Pons (tissue), 1 donor: ENCODE measurements at regions not wholly inside any gene's neighbourhood (a gene's known extent, or its start where the extent isn't known, plus 50 kb on each side); places are given as distances from the start of the nearest gene placed in this dataset.

Source experiments
- DNase-seq: peaks from one replicate; pipeline ENCODE4 v3.0.0-alpha.2; 2016; ENCODE audit warnings: low spot score

DNA sequence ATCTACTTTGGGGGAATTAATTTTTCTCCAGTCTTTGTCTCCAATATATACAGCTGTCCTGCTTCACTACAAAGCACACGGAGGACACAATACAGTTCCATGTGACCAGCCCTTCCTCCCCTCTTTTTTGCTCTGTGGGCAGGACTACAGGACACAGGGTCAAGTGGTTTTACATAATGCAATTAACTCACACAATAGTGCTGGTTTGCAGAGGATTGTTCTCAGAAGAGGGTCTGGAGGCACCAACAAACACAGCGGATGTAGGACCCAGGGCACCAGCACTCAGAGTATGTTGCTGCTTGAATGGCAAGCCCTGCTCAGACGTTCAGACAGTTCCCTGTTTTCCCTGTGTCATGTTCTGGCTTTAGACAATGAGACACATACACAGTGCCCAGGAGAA lies 52.0 kb upstream of the NPTX2 start:
- no peak for DNase-seq

- DNase-seq: no peak
Observed at GRCh38 chr7:98562871-98563495, 54.1 kb upstream of the NPTX2 start.

DNA sequence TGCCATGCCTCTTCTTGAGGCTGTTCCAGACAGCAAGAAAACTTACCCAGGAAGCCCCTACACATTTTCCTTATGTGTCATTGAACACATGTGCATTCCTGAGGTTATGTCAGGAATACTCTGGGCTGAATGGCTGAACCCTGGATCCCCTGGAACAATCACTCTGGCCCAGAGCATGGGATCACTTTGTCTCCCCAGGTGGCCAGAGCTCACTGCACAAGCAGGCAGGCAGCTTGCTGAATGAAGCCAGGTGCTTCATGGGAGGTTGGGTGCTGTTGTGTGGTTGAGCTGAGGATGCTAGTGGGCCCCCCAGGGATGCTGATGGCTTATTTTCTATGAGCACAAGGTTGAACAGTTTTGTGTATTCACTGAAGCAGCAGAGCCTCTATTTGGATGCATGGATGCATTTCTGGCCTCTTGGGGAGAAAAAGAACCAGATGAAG lies 54.7 kb upstream of the NPTX2 start:
- no peak for DNase-seq

GRCh38 chr7:98559958-98560357 lies 57.1 kb upstream of the NPTX2 start:
- DNase-seq: no peak

DNA sequence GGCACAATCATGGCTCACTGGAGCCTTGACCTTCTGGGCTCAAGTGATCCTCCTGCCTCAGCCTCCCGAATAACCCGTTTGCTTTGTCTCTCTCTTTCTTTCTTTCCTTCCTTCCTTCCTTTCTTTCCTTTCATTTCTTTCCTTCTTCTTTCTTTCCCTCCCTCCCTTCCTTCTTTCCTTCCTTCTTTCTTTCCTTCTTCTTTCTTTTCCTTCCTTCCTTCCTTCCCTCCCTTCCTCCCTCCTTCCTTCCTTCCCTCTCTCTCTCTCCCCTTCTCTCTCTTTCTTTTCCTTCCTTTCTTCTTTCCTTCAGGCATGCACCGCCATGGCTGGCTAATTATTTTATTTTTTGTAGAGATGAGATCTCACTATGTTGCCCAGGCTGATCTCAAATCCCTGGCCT lies 57.9 kb upstream of the NPTX2 start:
- DNase-seq: no peak

- no peak for DNase-seq
Observed at GRCh38 chr7:98557538-98558031, 59.5 kb upstream of the NPTX2 start.

- DNase-seq: no peak
Observed at GRCh38 chr7:98556288-98556687, 60.8 kb upstream of the NPTX2 start.

GRCh38 chr7:98555403-98555802 lies 61.7 kb upstream of the NPTX2 start:
- no peak for DNase-seq

- no peak for DNase-seq
Observed at GRCh38 chr7:98553666-98554065, 63.4 kb upstream of the NPTX2 start.

DNA sequence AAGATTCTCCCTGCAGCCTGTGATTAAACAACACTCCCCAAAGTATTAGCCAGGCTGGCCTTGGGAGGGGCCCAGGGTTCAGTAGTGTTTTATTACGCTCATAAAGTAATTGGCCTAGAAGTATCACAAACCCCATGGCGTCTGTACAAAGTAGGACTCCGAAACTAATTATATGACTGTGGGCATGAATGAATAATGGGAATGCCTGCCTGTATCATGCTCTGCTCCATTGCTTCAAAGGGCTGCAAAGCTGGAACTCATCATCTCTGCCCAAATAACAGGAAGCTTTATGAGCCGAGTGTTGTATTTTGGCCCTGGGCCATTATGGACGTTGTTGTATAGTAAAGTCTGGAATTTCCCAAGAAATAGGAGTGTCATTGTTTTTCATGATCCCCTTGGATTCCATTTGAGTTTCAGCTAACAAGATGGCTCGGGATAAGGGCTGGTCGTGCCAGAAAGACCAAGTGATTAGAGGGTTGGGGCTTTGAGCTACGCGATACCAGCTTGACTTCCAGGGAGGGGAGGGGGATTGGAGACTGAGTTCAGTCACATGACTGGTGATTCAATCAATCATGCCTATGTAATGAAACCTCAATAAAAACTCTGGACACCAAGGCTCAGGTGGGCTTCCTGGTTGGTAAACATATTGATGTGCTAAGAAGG lies 65.3 kb upstream of the NPTX2 start:
- DNase-seq: no peak

- DNase-seq: no peak
Observed at GRCh38 chr7:98548971-98549370, 68.1 kb upstream of the NPTX2 start.

GRCh38 chr7:98548370-98548769 lies 68.7 kb upstream of the NPTX2 start:
- DNase-seq: no peak

DNA sequence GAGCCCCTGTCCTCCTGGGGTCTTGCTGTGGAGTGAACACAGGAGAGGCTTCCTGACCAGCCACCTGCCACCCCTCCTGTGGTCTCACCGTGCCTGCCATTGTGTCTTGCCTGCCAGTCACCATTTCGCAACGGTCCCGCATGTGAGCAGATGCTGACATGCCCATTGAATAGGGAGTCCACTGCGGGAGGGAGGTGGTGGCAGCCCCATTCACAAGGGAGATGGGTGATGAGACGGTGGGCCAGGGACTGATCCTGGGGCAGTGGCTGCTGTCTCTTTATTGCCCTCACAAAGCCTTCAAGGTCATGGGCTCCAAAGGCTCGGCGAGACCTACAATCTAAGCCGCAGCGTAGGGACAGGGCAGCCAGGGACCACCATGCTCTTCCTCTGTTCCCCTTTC lies 76.0 kb upstream of the NPTX2 start:
- DNase-seq: no peak

DNA sequence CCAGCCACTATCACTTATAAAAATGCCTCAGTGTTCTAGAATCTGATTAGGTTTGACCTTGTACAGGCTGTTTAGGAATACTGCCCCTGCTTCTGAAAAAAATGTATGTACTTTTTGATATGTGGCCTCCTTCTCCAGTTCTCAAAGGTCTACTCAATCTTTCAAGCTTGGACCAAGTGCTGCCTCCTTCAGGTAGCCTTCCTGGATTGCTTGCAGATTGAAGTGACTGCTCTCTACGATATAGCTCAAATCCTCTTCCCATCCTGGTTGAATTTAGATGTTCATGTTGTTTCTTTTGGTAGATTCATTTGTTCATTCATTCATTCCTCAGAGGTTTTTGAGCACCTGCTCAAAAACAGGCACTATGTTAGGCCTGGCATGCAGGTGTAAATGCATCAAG lies 77.2 kb upstream of the NPTX2 start:
- DNase-seq: no peak

DNA sequence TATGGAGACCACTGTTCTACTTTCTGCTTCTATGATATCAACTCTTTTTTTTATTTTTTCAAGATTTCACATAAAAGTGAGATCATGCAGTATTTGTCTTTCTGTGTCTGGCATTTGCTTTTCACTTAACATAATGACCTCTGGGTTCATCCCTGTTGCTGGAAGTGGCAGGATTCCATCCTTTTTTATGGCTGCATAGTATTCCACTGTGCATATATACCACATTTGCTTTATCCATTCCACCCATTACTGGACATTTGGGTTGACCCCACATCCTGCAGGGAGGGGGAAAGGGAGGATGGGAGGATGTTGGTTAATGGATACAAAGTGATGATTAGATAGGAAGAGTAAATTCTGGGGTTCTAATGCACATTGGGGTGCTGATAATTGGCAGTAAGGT lies 80.3 kb upstream of the NPTX2 start:
- no peak for DNase-seq

DNA sequence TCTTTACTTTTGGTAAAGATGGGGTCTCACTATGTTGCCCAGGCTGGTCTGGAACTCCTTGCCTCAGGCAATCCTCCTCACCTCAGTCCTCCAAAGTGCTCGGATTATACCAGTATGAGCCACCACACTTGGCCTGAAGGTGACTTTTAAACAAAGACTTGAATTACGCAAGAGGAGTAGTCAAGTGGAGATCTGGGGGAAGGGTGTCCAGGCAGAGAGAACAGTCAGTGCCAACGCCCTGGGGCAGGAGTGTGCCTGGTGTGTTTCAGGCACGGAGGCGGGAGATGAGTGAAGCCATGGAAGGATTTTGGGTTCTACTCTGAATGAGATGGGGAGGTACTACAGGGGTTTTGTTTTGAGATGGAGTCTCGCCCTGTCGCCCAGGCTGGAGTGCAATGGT lies 82.6 kb upstream of the NPTX2 start:
- DNase-seq: no peak

- no peak for DNase-seq
Observed at GRCh38 chr7:98531717-98532116, 85.4 kb upstream of the NPTX2 start.

DNA sequence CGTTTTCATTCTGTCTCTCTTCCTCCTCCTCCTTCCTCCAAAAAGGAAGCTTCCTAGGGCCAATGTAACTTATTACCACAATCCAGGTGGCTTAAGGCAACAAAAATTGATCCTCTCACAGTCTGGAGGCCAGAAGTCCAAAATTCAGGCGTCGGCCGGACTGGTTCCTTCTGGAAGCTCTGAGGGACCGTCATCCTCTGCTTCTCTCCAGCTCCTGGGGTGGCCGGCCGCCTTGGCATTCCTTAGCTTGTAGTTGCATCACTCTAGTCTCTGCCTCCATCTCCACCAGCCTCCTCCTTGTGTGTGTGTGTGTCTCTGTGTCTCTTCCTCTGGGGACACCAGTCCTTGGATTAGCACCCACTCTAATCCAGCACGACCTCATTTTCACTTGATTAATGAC lies 89.0 kb upstream of the NPTX2 start:
- no peak for DNase-seq

DNA sequence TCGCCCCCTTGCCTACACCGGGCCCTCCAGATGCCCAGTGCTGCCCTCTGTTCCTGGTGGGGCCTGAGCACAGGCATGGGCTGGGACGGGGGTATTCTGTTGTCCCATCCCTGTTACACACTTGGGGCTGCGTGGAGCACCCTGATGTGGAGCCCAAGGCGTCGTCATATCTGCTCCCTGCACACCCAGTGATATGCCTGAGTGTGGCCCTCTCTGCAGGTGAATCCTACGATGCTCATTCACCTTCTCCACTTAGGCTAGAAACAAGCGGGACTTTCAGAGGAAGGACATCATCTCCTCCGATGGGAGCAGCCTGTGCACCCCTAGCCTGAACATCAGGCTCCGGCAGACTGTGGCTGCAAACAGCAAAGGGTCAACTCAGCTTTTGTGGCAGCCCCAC lies 91.0 kb upstream of the NPTX2 start:
- no peak for DNase-seq

- DNase-seq: no peak
Observed at GRCh38 chr7:98521089-98521692, 95.9 kb upstream of the NPTX2 start.

- DNase-seq: no peak
Observed at GRCh38 chr7:98520356-98520951, 96.6 kb upstream of the NPTX2 start.

DNA sequence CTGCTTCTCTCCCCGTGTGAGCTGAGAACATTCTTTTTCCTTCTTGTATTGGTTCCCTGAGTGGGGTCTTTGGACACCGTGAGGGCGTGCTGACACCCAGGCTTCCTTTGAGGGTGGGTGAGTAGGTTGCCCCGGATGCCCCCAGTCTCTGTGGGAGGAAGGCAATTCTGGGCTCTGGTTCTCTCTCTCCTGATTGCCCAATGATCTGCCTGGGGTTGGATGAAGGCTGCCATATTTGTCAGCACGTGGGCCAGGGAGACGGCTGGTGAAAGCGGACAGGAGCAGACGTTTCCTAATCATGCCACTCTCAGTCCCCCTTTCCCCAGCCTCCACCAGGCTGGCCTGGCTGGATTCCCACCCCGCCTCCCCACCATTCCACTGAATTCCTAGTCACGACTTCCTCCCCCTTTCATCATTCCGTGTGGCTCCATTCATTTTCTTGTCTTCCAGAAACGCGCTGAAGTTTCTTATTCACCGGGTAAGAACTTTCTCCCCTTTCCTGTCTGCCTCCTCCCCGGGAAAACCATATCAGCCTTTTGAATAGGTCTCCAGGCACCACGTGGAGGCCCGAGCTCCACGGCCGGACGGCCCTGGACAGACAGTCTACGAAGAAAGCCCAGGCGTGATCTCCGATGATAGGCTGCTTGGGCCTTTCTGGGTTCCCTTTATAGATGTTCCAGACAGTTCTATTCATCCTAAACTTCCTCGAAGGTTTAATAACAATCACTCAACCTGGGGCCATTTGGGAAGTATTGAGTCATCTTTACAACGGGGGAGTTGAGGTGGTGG lies 98.7 kb upstream of the NPTX2 start:
- no peak for DNase-seq
